ENCODE measurements at regions not wholly inside any gene's neighbourhood (a gene's known extent, or its start where the extent isn't known, plus 50 kb on each side); places are given as distances from the start of the nearest gene placed in this dataset.

GRCh38 chr2:18650221-18650620, 60.9 kb upstream of the NT5C1B start:
- H3K4me1 ChIP-seq (ENCODE audit: insufficient read depth, low read length) = no peaks in the 10 kb centered on the region
- Mint-ChIP-seq H3K9me3 (no peaks in the 10 kb centered on the region), H3K27me3 (no peaks in the 10 kb centered on the region), H3K4me1 (ENCODE audit: low read depth) (no peaks in the 10 kb centered on the region), H3K27ac (no peak overlapping the region), H3K4me3 (no peak overlapping the region), H3K36me3 (ENCODE audit: low read depth) (peaks cover 24% of the 10 kb centered on the region)
- no peak for ATAC-seq (ENCODE audit: poor library complexity)
- H3K36me3 ChIP-seq (ENCODE audit: insufficient read depth, low read length) = no peaks in the 10 kb centered on the region
- POLR2A ChIA-PET = no interaction called here
- no peak overlapping the region for H3K27ac ChIP-seq (ENCODE audit: low read depth in 1 of 2, low read length in 2 of 2)
- H3K27me3 ChIP-seq (ENCODE audit: control insufficient read depth in 1 of 2, insufficient read depth in 2 of 2, low read length in 2 of 2) = no peaks in the 10 kb centered on the region
- no peak for TF ChIP-seq CTCF (IDR thresholded peaks at IDR 0.05)
- H3K4me3 ChIP-seq (ENCODE audit: low read length) = no peak overlapping the region
- intact Hi-C loops (cut with DNase I, micrococcal nuclease) = no loop called here
- CTCF ChIA-PET = no interaction called here
- DNase-seq = no peak
- no peaks in the 10 kb centered on the region for H3K9me3 ChIP-seq (ENCODE audit: control insufficient read depth in 1 of 2, insufficient read depth in 1 of 2, low read length in 2 of 2)

GRCh38 chr2:18649502-18650135, 60.2 kb upstream of the NT5C1B start:
- intact Hi-C loops (cut with DNase I, micrococcal nuclease) = no loop called here
- Mint-ChIP-seq H3K27ac (no peak overlapping the region), H3K36me3 (ENCODE audit: low read depth) (peaks cover 30% of the 10 kb centered on the region), H3K9me3 (no peaks in the 10 kb centered on the region), H3K4me3 (no peak overlapping the region), H3K4me1 (ENCODE audit: low read depth) (no peaks in the 10 kb centered on the region), H3K27me3 (no peaks in the 10 kb centered on the region)
- TF ChIP-seq CTCF (IDR thresholded peaks at IDR 0.05) = no peak
- H3K36me3 ChIP-seq (ENCODE audit: insufficient read depth, low read length) = no peaks in the 10 kb centered on the region
- no peak overlapping the region for H3K4me3 ChIP-seq (ENCODE audit: low read length)
- H3K27ac ChIP-seq (ENCODE audit: low read depth in 1 of 2, low read length in 2 of 2) = no peak overlapping the region
- ATAC-seq (ENCODE audit: poor library complexity) = no peak
- CTCF ChIA-PET = no interaction called here
- DNase-seq = no peak
- H3K4me1 ChIP-seq (ENCODE audit: insufficient read depth, low read length) = no peaks in the 10 kb centered on the region
- POLR2A ChIA-PET = no interaction called here
- H3K9me3 ChIP-seq (ENCODE audit: control insufficient read depth in 1 of 2, insufficient read depth in 1 of 2, low read length in 2 of 2) = no peaks in the 10 kb centered on the region
- H3K27me3 ChIP-seq (ENCODE audit: control insufficient read depth in 1 of 2, insufficient read depth in 2 of 2, low read length in 2 of 2) = no peaks in the 10 kb centered on the region

- POLR2A ChIA-PET = no interaction called here
- CTCF ChIA-PET = no interaction called here
These were observed 58.8 kb upstream of the NT5C1B start for GRCh38 chr2:18648161-18648560.

More at GRCh38 chr2:18648161-18648560, 58.8 kb upstream of the NT5C1B start:
- intact Hi-C loops (cut with DNase I, micrococcal nuclease) = no loop called here
- Mint-ChIP-seq H3K9me3 (no peaks in the 10 kb centered on the region), H3K4me1 (ENCODE audit: low read depth) (no peaks in the 10 kb centered on the region), H3K27ac (no peak overlapping the region), H3K36me3 (ENCODE audit: low read depth) (peaks cover 43% of the 10 kb centered on the region), H3K4me3 (no peak overlapping the region), H3K27me3 (no peaks in the 10 kb centered on the region)
- Histone ChIP-seq H3K36me3 (ENCODE audit: insufficient read depth, low read length) (no peaks in the 10 kb centered on the region), H3K27me3 (ENCODE audit: control insufficient read depth in 1 of 2, insufficient read depth in 2 of 2, low read length in 2 of 2) (no peaks in the 10 kb centered on the region), H3K27ac (ENCODE audit: low read depth in 1 of 2, low read length in 2 of 2) (no peak overlapping the region), H3K4me1 (ENCODE audit: insufficient read depth, low read length) (no peaks in the 10 kb centered on the region), H3K9me3 (ENCODE audit: control insufficient read depth in 1 of 2, insufficient read depth in 1 of 2, low read length in 2 of 2) (no peaks in the 10 kb centered on the region), H3K4me3 (ENCODE audit: low read length) (no peak overlapping the region)
- TF ChIP-seq CTCF (IDR thresholded peaks at IDR 0.05) = no peak
- ATAC-seq (ENCODE audit: poor library complexity) = no peak
- no peak for DNase-seq
